A673 (cell line): ENCODE measurements at regions not wholly inside any gene's neighbourhood (a gene's known extent, or its start where the extent isn't known, plus 50 kb on each side); places are given as distances from the start of the nearest gene placed in this dataset.

Experiments used
- EZH2 ChIP-seq: fragments of 200-600 bp; sonication (generic); IDR thresholded peaks from 2 replicates; pipeline ENCODE4 v1.6.1; 2017; ENCODE audit warnings: borderline replicate concordance, low read depth, mild to moderate bottlenecking, mixed read lengths, antibody characterized with exemption, low read length; ENCODE audit not compliant: poor library complexity, severe bottlenecking
- TF ChIP-seq, protein P1 (sequence below): fragments of 300-800, 200-600 bp; sonication (generic); conservative IDR thresholded peaks from 2 replicates; pipeline ENCODE4 v1.5.1; 2017; ENCODE audit warnings: low read depth, mild to moderate bottlenecking, antibody characterized with exemption, low read length, moderate library complexity, mixed read lengths

DNA sequence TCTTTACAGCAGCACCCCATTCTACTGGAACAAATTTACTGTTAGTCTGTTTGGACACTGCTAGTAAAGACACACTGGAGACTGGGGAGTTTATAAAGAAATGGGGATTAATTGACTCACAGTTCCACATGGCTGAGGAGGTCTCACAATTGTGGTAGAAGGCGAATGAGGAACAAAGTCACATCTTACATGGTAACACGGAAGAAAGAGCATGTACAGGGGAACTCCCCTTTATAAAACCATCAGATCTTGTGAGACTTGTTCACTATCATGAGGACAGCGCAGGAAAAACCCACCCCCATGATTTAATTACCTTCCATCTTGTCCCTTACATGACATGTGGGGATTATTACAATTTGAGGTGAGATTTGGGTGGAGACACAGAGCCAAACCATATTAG is 1204.2 kb downstream of the SLITRK1 start:
- TF ChIP-seq, protein P1, sequence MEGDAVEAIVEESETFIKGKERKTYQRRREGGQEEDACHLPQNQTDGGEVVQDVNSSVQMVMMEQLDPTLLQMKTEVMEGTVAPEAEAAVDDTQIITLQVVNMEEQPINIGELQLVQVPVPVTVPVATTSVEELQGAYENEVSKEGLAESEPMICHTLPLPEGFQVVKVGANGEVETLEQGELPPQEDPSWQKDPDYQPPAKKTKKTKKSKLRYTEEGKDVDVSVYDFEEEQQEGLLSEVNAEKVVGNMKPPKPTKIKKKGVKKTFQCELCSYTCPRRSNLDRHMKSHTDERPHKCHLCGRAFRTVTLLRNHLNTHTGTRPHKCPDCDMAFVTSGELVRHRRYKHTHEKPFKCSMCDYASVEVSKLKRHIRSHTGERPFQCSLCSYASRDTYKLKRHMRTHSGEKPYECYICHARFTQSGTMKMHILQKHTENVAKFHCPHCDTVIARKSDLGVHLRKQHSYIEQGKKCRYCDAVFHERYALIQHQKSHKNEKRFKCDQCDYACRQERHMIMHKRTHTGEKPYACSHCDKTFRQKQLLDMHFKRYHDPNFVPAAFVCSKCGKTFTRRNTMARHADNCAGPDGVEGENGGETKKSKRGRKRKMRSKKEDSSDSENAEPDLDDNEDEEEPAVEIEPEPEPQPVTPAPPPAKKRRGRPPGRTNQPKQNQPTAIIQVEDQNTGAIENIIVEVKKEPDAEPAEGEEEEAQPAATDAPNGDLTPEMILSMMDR: no peak
- TF ChIP-seq EZH2: no peak
